Activated naive CD8-positive, alpha-beta T cell treated with anti-CD3 and anti-CD28 coated beads, Interleukin-2, amount 10 ng/mL, durations not matched to agents 7 days and 5 days (primary cell): ENCODE measurements at regions not wholly inside any gene's neighbourhood (a gene's known extent, or its start where the extent isn't known, plus 50 kb on each side); places are given as distances from the start of the nearest gene placed in this dataset.
"Not testable (repeated sequence)": the region's sequence is repeated elsewhere in the genome, so short reads cannot be mapped to it uniquely, and the experiment has no call there.

Experiments
- ATAC-seq: fragments of 150-1000 bp; cut with Tn5 transposase; one replicate; pipeline ENCODE4 v1.10.0; 2021; ENCODE audit warnings: low read depth, moderate library complexity
- POLR2A ChIA-PET: fragments of 350-600 bp; sonication (Branson Sonifier 250); formaldehyde crosslinking; loops from one replicate; lab custom pipeline; 2021; ENCODE audit warnings: antibody characterized with exemption; lab: Charles Lee
- DNase-seq: peaks from one replicate; pipeline ENCODE4 v3.0.0; 2021
- H3K27ac Mint-ChIP-seq: one replicate; pipeline ENCODE4 v1.8.0; 2022; ENCODE audit warnings: mild to moderate bottlenecking, mixed read lengths
- H3K27me3 Mint-ChIP-seq: one replicate; pipeline ENCODE4 v1.8.0; 2022; ENCODE audit warnings: mild to moderate bottlenecking, moderate library complexity, mixed read lengths
- H3K36me3 Mint-ChIP-seq: one replicate; pipeline ENCODE4 v1.8.0; 2021; ENCODE audit warnings: mild to moderate bottlenecking, mixed read lengths
- H3K4me1 Mint-ChIP-seq: one replicate; pipeline ENCODE4 v1.8.0; 2021; ENCODE audit warnings: mixed read lengths
- H3K4me3 Mint-ChIP-seq: one replicate; pipeline ENCODE4 v1.8.0; 2022; ENCODE audit warnings: mild to moderate bottlenecking, moderate library complexity, mixed read lengths
- H3K9me3 Mint-ChIP-seq: one replicate; pipeline ENCODE4 v1.8.0; 2021; ENCODE audit warnings: mixed read lengths

DNA sequence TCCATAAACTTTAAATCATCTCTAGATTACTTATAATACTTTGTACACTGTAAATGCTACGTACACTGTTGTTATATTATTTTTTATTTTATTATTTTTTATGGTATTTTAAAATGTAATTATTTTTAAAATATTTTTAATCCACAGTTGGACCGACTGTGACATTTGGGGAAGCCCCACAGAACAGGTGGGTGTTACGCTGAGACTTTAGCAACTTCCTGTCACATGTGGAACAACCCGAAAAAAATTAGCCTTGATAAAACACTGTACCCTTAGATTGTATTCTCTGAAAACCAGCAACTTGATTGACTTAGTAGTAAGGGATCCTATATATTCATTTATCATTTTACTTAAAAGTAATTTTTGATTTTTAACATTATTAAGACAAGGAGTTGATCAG lies 1755.7 kb upstream of the SEL1L start:
- POLR2A ChIA-PET, result no interaction called here

DNA sequence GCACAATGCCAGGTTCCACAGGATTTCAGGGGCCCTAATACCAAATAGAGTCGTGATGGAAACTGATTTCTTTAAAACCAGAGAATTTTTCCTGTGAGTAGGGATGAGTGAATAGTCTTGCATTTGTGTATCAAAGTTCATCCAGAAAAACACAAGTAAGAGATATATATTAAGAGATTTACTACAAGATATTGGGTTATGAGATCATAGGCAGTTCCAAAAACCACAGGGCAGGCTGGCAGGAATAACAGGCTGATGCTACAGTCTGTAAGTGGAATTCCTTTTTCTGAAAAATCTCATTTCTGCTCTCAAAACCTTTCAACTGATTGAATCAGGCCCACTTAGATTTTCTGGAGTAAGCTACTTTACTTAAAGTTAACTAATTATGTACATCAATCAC lies 1756.2 kb upstream of the SEL1L start:
- Mint-ChIP-seq H3K9me3 (peaks cover 6% of the 10 kb centered on the region), H3K27ac (no peak overlapping the region), H3K4me3 (no peak overlapping the region), H3K36me3 (no peaks in the 10 kb centered on the region), H3K4me1 (no peaks in the 10 kb centered on the region), H3K27me3 (no peaks in the 10 kb centered on the region)
- POLR2A ChIA-PET, result no interaction called here
- ATAC-seq (no peak), DNase-seq (no peak)

More for the DNA sequence above, 1755.7 kb upstream of the SEL1L start:
- no peaks in the 10 kb centered on the region for H3K4me1 Mint-ChIP-seq
- DNase-seq (no peak), ATAC-seq (no peak)
- H3K27me3 Mint-ChIP-seq, result no peaks in the 10 kb centered on the region
- H3K27ac Mint-ChIP-seq, result no peak overlapping the region
- H3K4me3 Mint-ChIP-seq, result no peak overlapping the region
- H3K9me3 Mint-ChIP-seq, result peaks cover 6% of the 10 kb centered on the region
- H3K36me3 Mint-ChIP-seq, result no peaks in the 10 kb centered on the region

DNA sequence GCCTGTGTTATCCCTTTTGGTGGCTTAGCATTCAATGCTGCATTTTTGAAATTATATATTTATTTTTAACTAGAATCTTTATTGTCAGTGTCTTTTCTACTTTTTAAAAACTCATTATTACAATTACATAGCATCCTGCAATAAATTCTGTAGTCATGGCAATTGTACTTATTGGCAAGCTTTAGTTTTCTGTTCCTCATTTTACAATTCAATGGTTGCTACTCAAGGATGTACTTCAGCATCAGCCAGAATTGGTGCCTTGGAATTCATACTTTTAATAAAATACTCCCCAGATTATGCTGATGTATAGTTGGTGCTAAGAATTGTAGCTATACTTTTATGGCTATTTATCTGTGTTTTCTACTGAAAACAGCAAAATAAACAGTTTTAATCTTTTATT lies 1756.8 kb upstream of the SEL1L start:
- POLR2A ChIA-PET, result no interaction called here
- DNase-seq (no peak), ATAC-seq (no peak)
- H3K9me3 Mint-ChIP-seq, result peaks cover 6% of the 10 kb centered on the region
- H3K27me3 Mint-ChIP-seq, result no peaks in the 10 kb centered on the region
- H3K27ac Mint-ChIP-seq, result no peak overlapping the region
- H3K4me1 Mint-ChIP-seq, result no peaks in the 10 kb centered on the region
- no peak overlapping the region for H3K4me3 Mint-ChIP-seq
- no peaks in the 10 kb centered on the region for H3K36me3 Mint-ChIP-seq

DNA sequence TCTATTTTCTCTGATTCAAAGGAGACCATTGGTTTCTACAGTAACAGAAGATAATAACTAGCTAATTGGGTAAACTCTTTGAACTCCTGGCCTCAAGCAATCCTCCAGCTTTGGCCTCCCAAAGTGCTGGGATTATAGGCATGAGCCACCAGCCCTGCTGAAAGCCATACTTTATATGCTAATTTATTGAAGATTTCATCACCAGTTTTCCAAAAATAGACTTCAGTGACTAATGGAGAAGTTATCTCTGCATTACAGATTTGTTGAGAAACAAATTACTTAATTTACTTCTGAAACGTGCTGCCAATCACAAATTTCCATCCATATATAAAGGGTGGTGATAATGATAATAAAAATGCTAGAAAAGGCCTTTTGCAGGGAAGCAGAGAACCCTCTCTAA lies 1758.1 kb upstream of the SEL1L start:
- no peak for DNase-seq
- POLR2A ChIA-PET, result no interaction called here
- no peak overlapping the region for H3K27ac Mint-ChIP-seq
- no peak for ATAC-seq
- H3K4me3 Mint-ChIP-seq, result no peak overlapping the region
- no peaks in the 10 kb centered on the region for H3K36me3 Mint-ChIP-seq
- peaks cover 7% of the 10 kb centered on the region for H3K9me3 Mint-ChIP-seq
- H3K27me3 Mint-ChIP-seq, result no peaks in the 10 kb centered on the region
- no peaks in the 10 kb centered on the region for H3K4me1 Mint-ChIP-seq

DNA sequence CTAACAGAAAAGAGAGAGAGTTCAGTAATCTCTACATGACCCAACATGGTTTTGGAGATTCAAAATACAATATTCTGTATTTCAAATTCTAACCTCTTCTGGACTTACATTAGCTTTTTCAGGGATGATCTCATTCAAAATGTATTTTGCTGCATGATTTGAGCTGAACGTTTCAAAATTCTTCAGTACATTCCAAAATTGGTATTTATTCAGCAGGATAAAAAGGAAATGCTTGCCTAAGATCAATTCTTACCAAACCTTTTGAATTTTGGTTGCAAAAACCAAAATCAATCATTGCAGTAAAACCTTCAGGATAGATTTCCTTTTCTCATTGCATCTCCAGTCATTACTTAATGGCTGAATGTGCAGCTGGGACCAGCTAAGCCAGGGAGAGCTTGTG lies 1761.3 kb upstream of the SEL1L start:
- Mint-ChIP-seq H3K27ac (no peak overlapping the region), H3K4me1 (no peaks in the 10 kb centered on the region), H3K9me3 (peaks cover 4% of the 10 kb centered on the region), H3K4me3 (no peak overlapping the region), H3K36me3 (no peaks in the 10 kb centered on the region), H3K27me3 (no peaks in the 10 kb centered on the region)
- ATAC-seq (no peak), DNase-seq (no peak)
- POLR2A ChIA-PET, result no interaction called here

GRCh38 chr14:83297361-83297760 lies 1763.7 kb upstream of the SEL1L start:
- POLR2A ChIA-PET, result no interaction called here
- no peaks in the 10 kb centered on the region for H3K27me3 Mint-ChIP-seq
- no peaks in the 10 kb centered on the region for H3K4me1 Mint-ChIP-seq
- no peak overlapping the region for H3K4me3 Mint-ChIP-seq
- DNase-seq, result no peak
- no peak overlapping the region for H3K27ac Mint-ChIP-seq
- peaks cover 4% of the 10 kb centered on the region for H3K9me3 Mint-ChIP-seq
- no peaks in the 10 kb centered on the region for H3K36me3 Mint-ChIP-seq
- no peak for ATAC-seq

DNA sequence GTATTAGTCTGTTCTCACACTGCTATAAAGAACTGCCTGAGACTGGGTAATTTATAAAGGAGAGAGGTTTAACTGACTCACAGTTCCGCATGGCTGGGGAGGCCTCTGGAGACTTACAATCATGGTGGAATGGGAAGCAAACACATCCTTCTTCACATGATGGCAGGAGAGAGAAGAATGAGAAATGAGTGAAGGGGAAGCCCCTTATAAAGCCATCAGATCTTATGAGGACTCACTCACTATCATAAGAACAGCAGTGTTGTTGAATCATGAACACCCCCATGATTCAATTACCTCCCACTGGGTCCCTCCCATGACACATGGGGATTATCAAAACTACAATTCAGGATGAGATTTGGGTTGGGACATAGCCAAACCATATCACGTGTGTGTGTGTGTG lies 1764.4 kb upstream of the SEL1L start:
- ATAC-seq, H3K27ac Mint-ChIP-seq, H3K4me1 Mint-ChIP-seq, H3K27me3 Mint-ChIP-seq, H3K4me3 Mint-ChIP-seq, DNase-seq, H3K9me3 Mint-ChIP-seq, POLR2A ChIA-PET, H3K36me3 Mint-ChIP-seq: not testable (repeated sequence)

DNA sequence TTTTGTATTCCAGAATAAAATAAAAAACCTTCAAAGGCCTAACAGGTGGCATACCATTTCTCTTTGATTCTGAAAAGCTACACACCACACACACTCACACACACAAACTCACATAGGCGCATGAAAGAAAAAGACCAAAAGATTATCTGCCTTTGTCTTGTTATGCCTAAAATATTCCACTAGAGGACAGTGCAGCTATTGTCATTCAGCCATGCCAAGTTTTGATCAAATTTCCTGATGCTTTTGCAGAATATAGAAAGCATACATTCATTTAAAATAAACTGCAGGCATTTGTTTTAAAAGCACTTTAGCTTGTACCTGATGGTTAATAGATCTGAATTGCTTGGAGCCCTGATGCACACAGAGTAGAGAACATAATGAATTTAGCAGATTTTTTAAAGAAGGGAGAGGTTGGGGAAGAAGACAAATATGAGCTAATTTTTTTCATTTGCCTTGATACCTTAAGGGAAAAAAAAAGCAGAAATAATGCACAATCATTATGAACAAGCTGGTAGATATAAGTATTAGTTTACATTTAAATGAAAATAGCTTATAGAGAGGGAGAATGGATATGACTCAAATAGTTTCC lies 1766.9 kb upstream of the SEL1L start:
- ATAC-seq (no peak), DNase-seq (no peak)
- Mint-ChIP-seq H3K9me3 (peaks cover 1% of the 10 kb centered on the region), H3K27ac (no peak overlapping the region), H3K4me3 (no peak overlapping the region), H3K4me1 (no peaks in the 10 kb centered on the region), H3K36me3 (no peaks in the 10 kb centered on the region), H3K27me3 (no peaks in the 10 kb centered on the region)
- POLR2A ChIA-PET, result no interaction called here

DNA sequence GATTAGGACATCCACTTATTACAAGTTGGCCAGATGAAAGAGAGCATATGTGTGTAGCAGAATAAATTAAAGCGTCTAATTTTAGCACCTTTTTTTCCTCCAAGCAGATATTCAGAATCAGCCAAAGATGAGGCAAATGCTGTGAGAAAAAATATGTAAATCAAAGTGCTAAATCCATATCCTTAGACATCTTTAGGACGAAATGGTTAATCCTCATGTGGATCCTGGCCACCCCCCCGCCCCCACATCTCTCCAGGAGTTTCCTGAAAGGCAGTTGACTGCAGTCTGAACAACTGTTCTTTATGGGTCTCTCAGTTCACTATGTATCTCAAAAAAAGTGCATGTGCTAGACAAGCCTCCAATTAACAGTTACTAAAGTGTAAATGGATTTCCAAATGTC lies 1768.1 kb upstream of the SEL1L start:
- POLR2A ChIA-PET, result no interaction called here
- no peaks in the 10 kb centered on the region for H3K36me3 Mint-ChIP-seq
- ATAC-seq, result no peak
- no peak for DNase-seq
- no peaks in the 10 kb centered on the region for H3K27me3 Mint-ChIP-seq
- no peaks in the 10 kb centered on the region for H3K9me3 Mint-ChIP-seq
- H3K4me1 Mint-ChIP-seq, result no peaks in the 10 kb centered on the region
- no peak overlapping the region for H3K27ac Mint-ChIP-seq
- no peak overlapping the region for H3K4me3 Mint-ChIP-seq

DNA sequence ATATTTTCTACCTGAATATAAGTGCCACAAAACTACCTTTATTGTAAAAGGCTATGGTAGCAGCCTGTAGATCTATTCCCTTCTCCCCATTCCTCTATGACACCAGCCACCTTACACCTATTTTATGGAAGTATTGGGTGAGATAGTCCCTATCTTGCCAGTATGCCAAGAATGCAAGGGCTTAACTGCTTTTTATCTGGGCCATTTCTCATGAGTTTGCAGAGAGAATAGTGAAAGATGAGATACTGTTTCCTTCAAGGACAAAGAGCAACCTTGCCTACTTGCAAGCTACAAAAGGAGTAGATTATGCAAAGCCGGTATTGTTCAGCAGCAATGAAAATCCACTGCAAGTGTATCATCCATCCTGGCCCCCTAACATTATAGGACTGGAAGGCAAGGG lies 1775.6 kb upstream of the SEL1L start:
- H3K27me3 Mint-ChIP-seq, result no peaks in the 10 kb centered on the region
- H3K36me3 Mint-ChIP-seq, result no peaks in the 10 kb centered on the region
- H3K4me3 Mint-ChIP-seq, result no peak overlapping the region
- peaks cover 3% of the 10 kb centered on the region for H3K9me3 Mint-ChIP-seq
- DNase-seq (no peak), ATAC-seq (no peak)
- no peaks in the 10 kb centered on the region for H3K4me1 Mint-ChIP-seq
- POLR2A ChIA-PET, result no interaction called here
- H3K27ac Mint-ChIP-seq, result no peak overlapping the region

DNA sequence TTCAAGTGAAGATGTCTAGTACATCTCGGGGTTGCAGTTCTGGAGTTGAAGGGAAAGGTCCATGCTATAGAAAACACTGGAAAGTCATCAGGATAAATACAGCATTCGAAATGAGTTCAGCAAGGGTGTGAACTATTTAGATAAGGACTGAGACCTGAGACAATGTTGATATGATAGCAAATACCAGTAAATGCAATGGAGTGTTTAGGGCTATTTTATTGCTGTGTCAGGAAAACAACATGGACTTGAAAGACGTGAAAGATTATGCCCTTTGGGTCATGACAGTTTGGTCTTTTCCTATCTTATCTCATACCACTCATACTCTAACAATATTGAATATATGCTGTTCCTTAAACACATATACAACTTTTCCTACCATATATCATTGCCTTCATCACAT lies 1776.2 kb upstream of the SEL1L start:
- POLR2A ChIA-PET, result no interaction called here
- H3K4me3 Mint-ChIP-seq, result no peak overlapping the region
- no peaks in the 10 kb centered on the region for H3K36me3 Mint-ChIP-seq

GRCh38 chr14:83312511-83312910 lies 1778.9 kb upstream of the SEL1L start:
- no peak for ATAC-seq
- H3K27me3 Mint-ChIP-seq, result no peaks in the 10 kb centered on the region
- H3K9me3 Mint-ChIP-seq, result peaks cover 4% of the 10 kb centered on the region
- no peak for DNase-seq
- H3K36me3 Mint-ChIP-seq, result no peaks in the 10 kb centered on the region
- POLR2A ChIA-PET, result no interaction called here
- no peak overlapping the region for H3K27ac Mint-ChIP-seq
- no peak overlapping the region for H3K4me3 Mint-ChIP-seq
- no peaks in the 10 kb centered on the region for H3K4me1 Mint-ChIP-seq

More for the DNA sequence above, 1776.2 kb upstream of the SEL1L start:
- no peaks in the 10 kb centered on the region for H3K27me3 Mint-ChIP-seq
- no peaks in the 10 kb centered on the region for H3K4me1 Mint-ChIP-seq
- ATAC-seq (no peak), DNase-seq (no peak)
- no peak overlapping the region for H3K27ac Mint-ChIP-seq
- peaks cover 3% of the 10 kb centered on the region for H3K9me3 Mint-ChIP-seq

DNA sequence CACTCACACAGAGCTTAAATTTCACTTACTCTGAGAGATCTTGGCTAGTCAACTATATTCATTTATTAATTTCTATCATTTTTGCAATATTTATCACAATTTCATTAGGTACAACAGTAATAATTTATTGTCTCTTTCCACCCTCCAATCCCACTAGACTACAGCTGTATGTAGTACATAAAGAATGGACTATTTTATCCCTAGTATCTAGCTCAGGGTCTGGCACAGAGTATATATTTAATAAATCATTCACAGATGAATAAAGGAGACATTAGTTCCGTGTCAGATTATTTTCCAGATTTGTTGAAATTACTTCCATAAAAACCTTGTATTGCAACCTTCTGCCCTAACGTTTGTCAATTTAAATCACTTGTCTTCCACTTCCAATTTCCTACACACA lies 1781.1 kb upstream of the SEL1L start:
- POLR2A ChIA-PET, result no interaction called here
- H3K4me1 Mint-ChIP-seq, result no peaks in the 10 kb centered on the region
- DNase-seq (no peak), ATAC-seq (no peak)
- H3K9me3 Mint-ChIP-seq, result peaks cover 4% of the 10 kb centered on the region
- no peak overlapping the region for H3K27ac Mint-ChIP-seq
- no peaks in the 10 kb centered on the region for H3K36me3 Mint-ChIP-seq
- H3K4me3 Mint-ChIP-seq, result no peak overlapping the region
- H3K27me3 Mint-ChIP-seq, result no peaks in the 10 kb centered on the region

DNA sequence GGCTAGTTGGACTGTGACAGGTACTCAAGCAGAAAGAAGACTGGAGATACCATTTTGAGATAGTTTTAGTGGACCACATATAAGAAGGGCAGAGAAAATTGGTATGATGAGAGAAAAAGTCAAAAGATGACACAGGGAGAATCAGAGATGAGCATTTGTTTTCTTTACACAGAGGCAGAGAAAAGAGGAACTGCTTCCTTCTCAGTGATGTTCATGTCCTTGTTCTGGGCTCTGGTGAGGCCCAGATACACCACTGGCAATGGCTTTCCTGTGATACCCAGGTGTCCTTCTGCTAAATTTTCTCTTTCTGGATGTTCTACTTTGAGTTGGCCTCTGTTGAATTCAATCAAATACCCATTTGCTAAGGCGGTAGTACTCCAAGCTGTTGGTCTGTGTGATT lies 1782.7 kb upstream of the SEL1L start:
- Mint-ChIP-seq H3K9me3 (peaks cover 4% of the 10 kb centered on the region), H3K4me1 (no peaks in the 10 kb centered on the region), H3K4me3 (no peak overlapping the region), H3K27ac (no peak overlapping the region), H3K36me3 (no peaks in the 10 kb centered on the region), H3K27me3 (no peaks in the 10 kb centered on the region)
- DNase-seq, result no peak
- no peak for ATAC-seq
- POLR2A ChIA-PET, result no interaction called here

GRCh38 chr14:83320837-83321236 lies 1787.2 kb upstream of the SEL1L start:
- Mint-ChIP-seq H3K27me3 (no peaks in the 10 kb centered on the region), H3K36me3 (no peaks in the 10 kb centered on the region), H3K4me3 (no peak overlapping the region), H3K4me1 (no peaks in the 10 kb centered on the region), H3K27ac (no peak overlapping the region), H3K9me3 (no peaks in the 10 kb centered on the region)
- no peak for DNase-seq
- no peak for ATAC-seq
- POLR2A ChIA-PET, result no interaction called here
